GM18502 (cell line): ENCODE measurements at regions not wholly inside any gene's neighbourhood (a gene's known extent, or its start where the extent isn't known, plus 50 kb on each side); places are given as distances from the start of the nearest gene placed in this dataset.
"Not testable (repeated sequence)": the region's sequence is repeated elsewhere in the genome, so short reads cannot be mapped to it uniquely, and the experiment has no call there.

ENCODE experiments used
- ATAC-seq: cut with Tn5 transposase; IDR thresholded peaks from one replicate; pipeline ENCODE4 v1.9.1; 2021; ENCODE audit warnings: mild to moderate bottlenecking; ENCODE audit not compliant: unreplicated experiment, poor library complexity

- no peak for ATAC-seq
Observed at GRCh38 chr13:90272356-90272755, 1075.1 kb upstream of the MIR17HG start.

GRCh38 chr13:90276216-90276615 is 1071.3 kb upstream of the MIR17HG start:
- ATAC-seq, result no peak

- ATAC-seq, result not testable (repeated sequence)
Observed at GRCh38 chr13:90278231-90278630, 1069.3 kb upstream of the MIR17HG start.

- no peak for ATAC-seq
Observed at GRCh38 chr13:90281709-90282108, 1065.8 kb upstream of the MIR17HG start.

GRCh38 chr13:90287521-90287920 is 1060.0 kb upstream of the MIR17HG start:
- ATAC-seq, result no peak

- no peak for ATAC-seq
Observed at GRCh38 chr13:90293793-90294361, 1053.6 kb upstream of the MIR17HG start.

- ATAC-seq, result no peak
Observed at GRCh38 chr13:90299238-90299637, 1048.2 kb upstream of the MIR17HG start.

- ATAC-seq, result no peak
Observed at GRCh38 chr13:90300015-90300414, 1047.5 kb upstream of the MIR17HG start.

GRCh38 chr13:90302107-90302506 is 1045.4 kb upstream of the MIR17HG start:
- no peak for ATAC-seq

GRCh38 chr13:90305796-90306195 is 1041.7 kb upstream of the MIR17HG start:
- ATAC-seq, result no peak

GRCh38 chr13:90307136-90307535 is 1040.4 kb upstream of the MIR17HG start:
- no peak for ATAC-seq

- ATAC-seq, result no peak
Observed at GRCh38 chr13:90308249-90308648, 1039.2 kb upstream of the MIR17HG start.

- ATAC-seq, result no peak
Observed at GRCh38 chr13:90311929-90312328, 1035.6 kb upstream of the MIR17HG start.

GRCh38 chr13:90315061-90315460 is 1032.4 kb upstream of the MIR17HG start:
- ATAC-seq, result no peak

GRCh38 chr13:90320664-90321063 is 1026.8 kb upstream of the MIR17HG start:
- no peak for ATAC-seq

GRCh38 chr13:90321281-90321931 is 1026.1 kb upstream of the MIR17HG start:
- no peak for ATAC-seq

GRCh38 chr13:90329641-90330040 is 1017.8 kb upstream of the MIR17HG start:
- ATAC-seq, result no peak

GRCh38 chr13:90331974-90332373 is 1015.5 kb upstream of the MIR17HG start:
- ATAC-seq, result no peak

GRCh38 chr13:90336507-90336906 is 1011.0 kb upstream of the MIR17HG start:
- no peak for ATAC-seq

GRCh38 chr13:90341348-90341747 is 1006.1 kb upstream of the MIR17HG start:
- ATAC-seq, result not testable (repeated sequence)

- ATAC-seq, result not testable (repeated sequence)
Observed at GRCh38 chr13:90348477-90349136, 998.9 kb upstream of the MIR17HG start.

GRCh38 chr13:90352763-90353162 is 994.7 kb upstream of the MIR17HG start:
- no peak for ATAC-seq
